ENCODE measurements at regions not wholly inside any gene's neighbourhood (a gene's known extent, or its start where the extent isn't known, plus 50 kb on each side); places are given as distances from the start of the nearest gene placed in this dataset.

DNA sequence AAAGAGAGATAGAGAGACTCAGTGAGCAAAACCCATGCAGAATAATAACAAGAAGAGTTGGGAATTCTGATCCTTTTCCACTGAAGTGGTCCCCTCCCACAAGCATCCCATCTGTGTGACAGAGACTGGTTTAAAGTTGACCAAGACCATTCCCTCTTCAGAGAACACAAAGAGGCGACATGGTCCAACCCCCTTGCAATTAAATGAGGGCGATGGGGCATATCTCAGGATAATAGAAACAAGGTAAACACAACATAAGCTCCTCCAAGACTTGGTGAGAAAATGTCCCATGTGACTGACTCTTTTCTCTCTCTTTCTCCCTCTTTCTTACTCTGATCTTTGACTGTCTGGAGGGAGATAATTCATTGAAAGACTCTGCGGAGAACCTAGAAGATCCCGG, 526.7 kb downstream of the SOX11 start:
- Mint-ChIP-seq H3K27me3 (no peaks in the 10 kb centered on the region), H3K4me1 (no peaks in the 10 kb centered on the region), H3K4me3 (no peak overlapping the region), H3K36me3 (ENCODE audit: low read depth) (no peaks in the 10 kb centered on the region), H3K27ac (no peak overlapping the region)
- H3K9me3 ChIP-seq (ENCODE audit: control insufficient read depth, low read length, poor library complexity, severe bottlenecking): no peaks in the 10 kb centered on the region
- ATAC-seq: no peak
- no peak for DNase-seq

DNA sequence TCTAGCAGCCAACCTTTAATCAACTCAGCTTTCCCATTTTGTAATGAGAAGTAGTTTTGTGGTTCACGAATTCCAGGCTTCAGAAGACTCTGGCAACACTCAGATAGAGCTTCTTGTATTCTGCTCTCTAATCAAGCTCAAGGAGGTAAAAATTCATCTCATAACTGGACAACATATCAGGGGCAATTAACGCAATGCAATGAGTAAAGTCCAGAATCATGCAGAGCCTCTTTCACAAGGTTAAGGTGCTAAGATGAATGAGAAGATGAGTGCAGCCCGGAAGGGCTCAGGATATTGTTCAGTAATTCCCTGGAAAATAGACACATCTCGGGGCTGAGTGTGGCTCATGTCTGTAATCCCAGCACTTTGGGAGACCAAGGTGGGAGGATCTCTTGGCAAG, 527.7 kb downstream of the SOX11 start:
- no peaks in the 10 kb centered on the region for H3K27me3 Mint-ChIP-seq
- DNase-seq (no peak), ATAC-seq (no peak)
- no peaks in the 10 kb centered on the region for H3K9me3 ChIP-seq (ENCODE audit: control insufficient read depth, low read length, poor library complexity, severe bottlenecking)
- H3K4me1 Mint-ChIP-seq: no peaks in the 10 kb centered on the region
- no peak overlapping the region for H3K4me3 Mint-ChIP-seq
- no peaks in the 10 kb centered on the region for H3K36me3 Mint-ChIP-seq (ENCODE audit: low read depth)
- no peak overlapping the region for H3K27ac Mint-ChIP-seq

DNA sequence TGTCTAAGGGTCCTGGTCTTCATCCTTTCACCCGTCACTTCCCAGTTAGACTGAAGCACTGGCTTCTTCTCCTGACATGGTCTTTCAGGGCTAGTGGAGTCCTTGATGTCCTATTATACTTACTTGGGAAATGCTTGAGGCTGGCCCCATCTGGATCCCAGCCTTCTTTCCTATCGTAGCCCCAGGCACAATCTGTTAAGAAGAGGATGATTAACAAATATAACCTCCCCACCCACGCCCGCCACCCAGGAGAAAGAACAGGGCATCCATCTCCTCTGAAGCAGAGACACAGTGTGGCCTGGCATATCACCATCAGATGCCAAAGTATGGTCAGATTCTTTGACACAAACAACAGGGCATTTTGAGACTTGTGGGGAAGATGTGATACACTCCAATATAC, 530.1 kb downstream of the SOX11 start:
- Mint-ChIP-seq H3K27me3 (no peaks in the 10 kb centered on the region), H3K4me3 (no peak overlapping the region), H3K4me1 (no peaks in the 10 kb centered on the region), H3K27ac (no peak overlapping the region), H3K36me3 (ENCODE audit: low read depth) (no peaks in the 10 kb centered on the region)
- DNase-seq (no peak), ATAC-seq (no peak)
- no peaks in the 10 kb centered on the region for H3K9me3 ChIP-seq (ENCODE audit: control insufficient read depth, low read length, poor library complexity, severe bottlenecking)

DNA sequence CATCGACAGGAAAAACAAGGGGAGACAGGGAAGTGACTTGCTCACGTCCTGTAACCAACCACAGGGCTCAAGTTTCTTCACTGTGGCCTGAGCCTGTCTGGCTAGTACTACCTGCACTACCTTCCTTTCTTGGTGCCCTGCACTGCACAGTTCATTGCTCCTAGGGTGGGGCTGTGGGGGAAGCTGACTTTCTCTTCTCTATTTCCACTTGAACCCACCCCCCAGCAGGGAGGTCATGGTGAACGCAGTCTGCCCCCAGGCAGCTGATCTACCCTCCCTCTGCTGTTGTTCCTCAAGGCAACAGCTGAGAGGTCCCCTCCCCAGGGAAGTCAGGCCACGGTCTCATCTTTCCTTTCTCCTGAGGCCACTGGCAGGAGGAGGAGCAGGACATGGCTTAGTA, 532.1 kb downstream of the SOX11 start:
- H3K27ac Mint-ChIP-seq: no peak overlapping the region

DNA sequence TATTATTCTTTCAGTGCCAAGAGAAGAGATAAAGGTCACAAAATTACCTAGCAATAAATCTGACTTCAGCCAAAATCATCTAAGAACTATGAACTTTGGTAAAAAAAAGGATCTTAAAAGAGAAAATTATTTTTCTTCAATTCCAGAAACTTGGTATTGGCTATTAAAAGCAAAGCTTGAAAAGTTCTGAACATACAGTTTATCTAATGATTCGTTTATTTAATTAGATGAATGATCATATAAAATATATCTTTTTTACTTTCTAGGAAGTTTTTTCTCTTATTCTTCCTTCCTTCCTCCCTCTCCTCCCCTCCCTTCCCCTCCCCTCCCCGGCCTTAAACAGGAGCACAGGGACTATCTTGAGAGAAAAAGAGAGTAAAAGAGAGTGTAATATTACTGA, 536.1 kb downstream of the SOX11 start:
- Mint-ChIP-seq H3K4me1 (no peaks in the 10 kb centered on the region), H3K4me3 (no peak overlapping the region), H3K36me3 (ENCODE audit: low read depth) (no peaks in the 10 kb centered on the region), H3K27me3 (no peaks in the 10 kb centered on the region), H3K27ac (no peak overlapping the region)
- ATAC-seq: no peak
- no peak for DNase-seq
- no peaks in the 10 kb centered on the region for H3K9me3 ChIP-seq (ENCODE audit: control insufficient read depth, low read length, poor library complexity, severe bottlenecking)

More for the DNA sequence above, 532.1 kb downstream of the SOX11 start:
- Mint-ChIP-seq H3K4me3 (no peak overlapping the region), H3K36me3 (ENCODE audit: low read depth) (no peaks in the 10 kb centered on the region), H3K27me3 (no peaks in the 10 kb centered on the region), H3K4me1 (no peaks in the 10 kb centered on the region)
- DNase-seq (no peak), ATAC-seq (no peak)
- H3K9me3 ChIP-seq (ENCODE audit: control insufficient read depth, low read length, poor library complexity, severe bottlenecking): no peaks in the 10 kb centered on the region

DNA sequence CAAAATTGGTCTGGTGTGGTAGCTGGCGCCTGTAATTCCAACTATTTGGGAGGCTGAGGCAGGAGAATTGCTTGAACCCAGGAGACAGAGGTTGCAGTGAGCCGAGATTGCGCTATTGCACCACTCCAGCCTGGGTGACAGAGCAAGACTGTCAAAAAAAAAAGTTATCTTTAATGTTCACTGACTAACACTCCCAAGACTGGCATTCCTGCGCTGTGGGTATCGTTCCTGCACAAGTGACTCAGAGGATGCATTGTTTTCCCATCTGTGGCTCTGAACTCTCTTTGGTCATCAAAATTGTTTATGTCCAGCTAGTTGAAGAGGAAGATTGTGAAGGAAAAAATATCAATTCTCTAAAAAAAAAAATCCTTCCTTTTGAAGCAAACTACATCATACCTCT, 539.0 kb downstream of the SOX11 start:
- H3K27me3 Mint-ChIP-seq: no peaks in the 10 kb centered on the region
- no peaks in the 10 kb centered on the region for H3K36me3 Mint-ChIP-seq (ENCODE audit: low read depth)
- no peak for ATAC-seq
- no peaks in the 10 kb centered on the region for H3K4me1 Mint-ChIP-seq
- DNase-seq: no peak
- no peak overlapping the region for H3K27ac Mint-ChIP-seq
- no peaks in the 10 kb centered on the region for H3K9me3 ChIP-seq (ENCODE audit: control insufficient read depth, low read length, poor library complexity, severe bottlenecking)
- H3K4me3 Mint-ChIP-seq: no peak overlapping the region

DNA sequence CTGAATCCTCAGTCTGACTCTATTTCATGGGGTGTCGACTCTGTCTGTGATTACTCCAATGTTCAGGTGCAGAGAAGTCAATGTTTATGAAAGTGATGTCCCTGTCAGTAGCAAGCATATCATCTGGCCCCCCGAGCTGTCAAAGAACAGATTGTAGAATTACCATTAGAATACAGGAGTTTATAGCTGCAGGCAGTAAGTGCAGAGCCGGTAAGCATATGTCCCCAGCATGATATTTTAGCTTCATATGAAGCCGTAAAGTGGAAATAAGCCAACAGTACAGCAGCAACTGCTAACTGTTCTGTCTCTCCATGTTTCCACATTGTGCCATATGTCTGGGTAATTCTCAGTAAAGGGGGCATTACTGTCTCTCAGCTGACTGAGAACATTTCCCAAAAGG, 541.8 kb downstream of the SOX11 start:
- no peak for DNase-seq
- Mint-ChIP-seq H3K27me3 (no peaks in the 10 kb centered on the region), H3K36me3 (ENCODE audit: low read depth) (no peaks in the 10 kb centered on the region), H3K4me3 (no peak overlapping the region), H3K4me1 (no peaks in the 10 kb centered on the region), H3K27ac (no peak overlapping the region)
- ATAC-seq: no peak
- H3K9me3 ChIP-seq (ENCODE audit: control insufficient read depth, low read length, poor library complexity, severe bottlenecking): no peaks in the 10 kb centered on the region

DNA sequence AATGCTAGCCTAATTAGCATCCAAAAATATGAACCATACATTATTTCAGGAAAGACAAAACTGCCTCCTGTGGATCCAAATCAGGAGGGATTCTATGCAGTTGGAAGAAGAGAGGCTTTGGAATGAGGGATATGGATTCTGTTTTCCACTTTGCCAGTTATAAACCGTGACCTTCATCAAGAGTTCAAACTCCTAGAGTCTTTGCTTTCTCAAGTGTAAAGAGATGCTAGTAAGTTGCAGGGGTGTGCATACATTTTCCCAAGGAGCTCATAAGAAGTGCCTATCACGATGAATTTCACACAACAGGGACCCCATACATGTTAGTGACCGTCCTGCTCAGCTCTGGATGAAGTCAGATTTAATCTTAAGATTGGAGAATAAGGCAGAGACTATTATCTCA, 542.5 kb downstream of the SOX11 start:
- Mint-ChIP-seq H3K27me3 (no peaks in the 10 kb centered on the region), H3K4me1 (no peaks in the 10 kb centered on the region), H3K27ac (no peak overlapping the region), H3K36me3 (ENCODE audit: low read depth) (no peaks in the 10 kb centered on the region), H3K4me3 (no peak overlapping the region)
- ATAC-seq: no peak
- H3K9me3 ChIP-seq (ENCODE audit: control insufficient read depth, low read length, poor library complexity, severe bottlenecking): no peaks in the 10 kb centered on the region
- no peak for DNase-seq

DNA sequence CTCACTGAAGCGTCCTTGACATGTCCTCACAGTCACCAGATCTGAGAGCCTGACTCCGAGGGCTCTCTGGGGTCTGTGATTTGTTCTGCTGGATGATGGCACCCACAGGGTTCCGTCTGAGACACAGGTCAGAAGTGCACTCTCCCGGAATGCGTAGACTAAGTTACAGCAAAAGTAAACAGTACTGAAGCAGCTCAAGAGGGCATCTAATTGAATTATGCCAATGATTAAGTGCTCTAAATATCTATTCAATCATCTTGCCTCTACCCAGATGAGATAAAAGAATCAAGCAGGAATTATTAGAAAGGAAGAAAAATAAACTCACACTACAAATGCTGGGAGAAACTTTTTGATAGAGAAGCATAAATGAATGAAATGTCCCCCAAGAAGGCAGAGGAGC, 544.1 kb downstream of the SOX11 start:
- H3K9me3 ChIP-seq (ENCODE audit: control insufficient read depth, low read length, poor library complexity, severe bottlenecking): no peaks in the 10 kb centered on the region
- H3K27me3 Mint-ChIP-seq: no peaks in the 10 kb centered on the region
- H3K4me3 Mint-ChIP-seq: no peak overlapping the region
- DNase-seq (no peak), ATAC-seq (no peak)
- H3K4me1 Mint-ChIP-seq: no peaks in the 10 kb centered on the region
- H3K36me3 Mint-ChIP-seq (ENCODE audit: low read depth): no peaks in the 10 kb centered on the region
- H3K27ac Mint-ChIP-seq: no peak overlapping the region

DNA sequence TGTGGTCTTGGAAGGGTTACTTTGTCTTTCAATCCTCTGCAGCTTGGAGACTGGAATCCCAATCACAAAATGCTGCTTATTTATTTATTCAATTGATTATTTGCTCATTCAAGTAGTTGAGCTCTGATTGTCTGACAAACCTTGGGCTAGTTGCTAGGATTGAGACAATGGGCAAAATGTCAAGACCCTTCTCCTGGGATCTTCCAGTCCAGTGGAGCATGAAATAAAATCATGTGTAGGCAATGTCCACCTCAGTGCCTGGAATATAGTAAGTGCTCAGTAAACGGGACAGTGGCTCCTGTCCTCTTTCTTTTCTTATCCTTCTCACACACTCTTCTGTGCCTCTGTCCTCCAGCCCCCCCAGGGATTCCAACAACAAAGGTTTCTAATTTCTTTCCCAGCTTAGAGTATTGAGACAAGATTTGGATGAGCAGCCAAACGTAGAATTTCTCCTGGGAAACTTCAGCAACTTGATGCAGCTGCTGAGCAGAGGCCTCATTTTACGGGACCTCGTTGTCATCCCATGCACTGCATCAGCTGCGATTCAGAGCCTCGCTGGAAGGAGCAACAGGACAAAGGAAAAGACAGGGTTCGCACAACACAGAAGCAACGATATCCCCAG, 545.0 kb downstream of the SOX11 start:
- Mint-ChIP-seq H3K27ac (no peak overlapping the region), H3K36me3 (ENCODE audit: low read depth) (no peaks in the 10 kb centered on the region), H3K4me3 (no peak overlapping the region), H3K27me3 (no peaks in the 10 kb centered on the region), H3K4me1 (no peaks in the 10 kb centered on the region)
- no peak for ATAC-seq
- no peak for DNase-seq
- H3K9me3 ChIP-seq (ENCODE audit: control insufficient read depth, low read length, poor library complexity, severe bottlenecking): no peaks in the 10 kb centered on the region

DNA sequence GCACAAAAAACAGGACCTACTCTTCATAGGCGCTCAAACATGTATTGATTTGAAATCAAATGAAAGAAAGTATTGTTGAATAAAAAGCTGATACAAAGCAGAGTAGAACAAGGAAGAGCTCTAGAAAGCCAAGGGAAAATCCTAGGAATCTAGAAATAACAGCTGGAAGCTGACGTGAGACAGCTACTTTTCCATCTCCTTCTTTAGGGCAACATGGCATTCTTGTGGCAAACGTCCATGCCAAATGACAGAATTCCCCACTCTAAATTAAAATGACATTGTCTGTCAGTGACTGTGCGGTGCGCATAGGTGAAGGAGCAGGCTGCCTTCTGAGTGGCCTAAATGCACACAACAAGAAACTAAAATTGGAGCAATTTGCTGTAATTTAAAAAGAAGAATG, 557.4 kb downstream of the SOX11 start:
- H3K9me3 ChIP-seq (ENCODE audit: control insufficient read depth, low read length, poor library complexity, severe bottlenecking): no peaks in the 10 kb centered on the region
- no peaks in the 10 kb centered on the region for H3K4me1 Mint-ChIP-seq
- no peaks in the 10 kb centered on the region for H3K36me3 Mint-ChIP-seq (ENCODE audit: low read depth)
- no peaks in the 10 kb centered on the region for H3K27me3 Mint-ChIP-seq
- ATAC-seq: no peak
- H3K4me3 Mint-ChIP-seq: no peak overlapping the region
- no peak overlapping the region for H3K27ac Mint-ChIP-seq
- DNase-seq: no peak

DNA sequence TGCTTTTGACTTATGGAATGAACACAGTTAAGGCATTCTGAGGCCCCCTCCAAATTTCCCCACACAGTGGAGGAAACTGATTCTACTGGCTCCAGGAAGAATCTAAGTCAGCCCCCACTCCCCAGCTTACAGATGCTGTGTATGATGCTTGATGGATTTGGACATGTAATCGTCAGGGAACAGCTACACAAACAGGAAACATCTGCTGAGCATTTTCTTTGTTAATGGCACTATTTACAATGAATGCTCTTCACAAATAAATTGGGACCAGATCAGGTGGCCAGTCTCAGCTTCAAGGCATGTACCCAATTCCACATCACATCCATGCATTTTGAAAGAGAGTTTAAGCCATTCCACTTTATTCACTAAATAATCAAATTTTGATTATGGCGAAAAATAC, 562.3 kb downstream of the SOX11 start:
- Mint-ChIP-seq H3K27ac (no peak overlapping the region), H3K4me3 (no peak overlapping the region), H3K4me1 (no peaks in the 10 kb centered on the region), H3K27me3 (no peaks in the 10 kb centered on the region), H3K36me3 (ENCODE audit: low read depth) (no peaks in the 10 kb centered on the region)
- DNase-seq (no peak), ATAC-seq (no peak)
- no peaks in the 10 kb centered on the region for H3K9me3 ChIP-seq (ENCODE audit: control insufficient read depth, low read length, poor library complexity, severe bottlenecking)

DNA sequence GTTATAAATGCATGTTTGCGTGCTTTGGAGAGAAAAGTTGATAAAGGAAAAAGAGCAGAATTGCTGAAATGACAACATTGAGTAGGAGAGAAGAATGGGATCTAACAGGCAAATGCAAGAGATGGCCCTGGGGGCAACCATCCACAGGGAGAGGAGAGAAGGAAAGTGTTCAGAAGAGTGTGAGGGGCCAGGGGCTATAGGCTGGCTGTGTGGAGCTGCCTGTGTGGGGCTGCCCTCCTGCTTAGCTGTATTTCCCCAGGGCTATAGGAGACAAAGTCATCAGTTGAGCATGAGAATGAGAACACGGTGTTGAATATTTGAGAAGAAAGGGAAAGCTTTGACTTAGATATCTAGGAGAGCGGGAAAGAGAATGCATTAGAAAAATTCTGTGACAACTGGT, 572.0 kb downstream of the SOX11 start:
- ATAC-seq (no peak), DNase-seq (no peak)

DNA sequence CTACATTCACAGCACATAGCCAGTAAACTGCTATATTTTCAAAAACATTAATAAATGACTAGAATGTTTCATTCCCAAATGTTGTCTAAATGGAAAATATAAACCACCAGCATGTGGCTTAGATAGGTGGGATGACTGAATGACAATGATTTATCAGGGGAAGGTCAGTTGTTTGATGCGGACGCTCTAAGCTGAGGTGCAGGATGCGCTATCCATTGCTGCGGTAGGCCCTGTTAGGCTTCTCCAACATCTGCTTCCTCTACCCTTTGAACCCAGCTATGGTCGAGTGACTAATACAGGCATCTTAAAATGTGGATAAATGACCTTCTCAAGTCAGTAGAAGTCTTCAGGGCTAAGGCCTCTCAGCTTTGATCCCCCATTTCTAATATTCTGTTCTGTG, 584.2 kb downstream of the CMPK2 start:
- Mint-ChIP-seq H3K4me3 (no peak overlapping the region), H3K27ac (no peak overlapping the region), H3K27me3 (no peaks in the 10 kb centered on the region), H3K4me1 (no peaks in the 10 kb centered on the region), H3K36me3 (ENCODE audit: low read depth) (no peaks in the 10 kb centered on the region)
- DNase-seq (no peak), ATAC-seq (no peak)
- no peaks in the 10 kb centered on the region for H3K9me3 ChIP-seq (ENCODE audit: control insufficient read depth, low read length, poor library complexity, severe bottlenecking)

More for the DNA sequence above, 572.0 kb downstream of the SOX11 start:
- no peaks in the 10 kb centered on the region for H3K9me3 ChIP-seq (ENCODE audit: control insufficient read depth, low read length, poor library complexity, severe bottlenecking)
- Mint-ChIP-seq H3K27ac (no peak overlapping the region), H3K4me1 (no peaks in the 10 kb centered on the region), H3K36me3 (ENCODE audit: low read depth) (no peaks in the 10 kb centered on the region), H3K27me3 (no peaks in the 10 kb centered on the region), H3K4me3 (no peak overlapping the region)
